ENCODE measurements at regions not wholly inside any gene's neighbourhood (a gene's known extent, or its start where the extent isn't known, plus 50 kb on each side); places are given as distances from the start of the nearest gene placed in this dataset.

GRCh38 chr5:11985993-11986392, 81.7 kb upstream of the CTNND2 start:
- Mint-ChIP-seq H3K9me3 (peaks cover 10% of the 10 kb centered on the region), H3K4me3 (no peak overlapping the region), H3K27me3 (no peaks in the 10 kb centered on the region), H3K27ac (no peak overlapping the region), H3K36me3 (peaks cover 4% of the 10 kb centered on the region), H3K4me1 (ENCODE audit: low read depth in 2 of 2) (no peaks in the 10 kb centered on the region)
- DNase-seq (ENCODE audit: low spot score) (no peak), ATAC-seq (no peak)

GRCh38 chr5:11984196-11984595, 80.0 kb upstream of the CTNND2 start:
- no peak for DNase-seq (ENCODE audit: low spot score)
- Mint-ChIP-seq H3K27ac (no peak overlapping the region), H3K9me3 (peaks cover 10% of the 10 kb centered on the region), H3K36me3 (peaks cover 4% of the 10 kb centered on the region), H3K27me3 (no peaks in the 10 kb centered on the region), H3K4me1 (ENCODE audit: low read depth in 2 of 2) (no peaks in the 10 kb centered on the region), H3K4me3 (no peak overlapping the region)
- ATAC-seq = no peak

DNA sequence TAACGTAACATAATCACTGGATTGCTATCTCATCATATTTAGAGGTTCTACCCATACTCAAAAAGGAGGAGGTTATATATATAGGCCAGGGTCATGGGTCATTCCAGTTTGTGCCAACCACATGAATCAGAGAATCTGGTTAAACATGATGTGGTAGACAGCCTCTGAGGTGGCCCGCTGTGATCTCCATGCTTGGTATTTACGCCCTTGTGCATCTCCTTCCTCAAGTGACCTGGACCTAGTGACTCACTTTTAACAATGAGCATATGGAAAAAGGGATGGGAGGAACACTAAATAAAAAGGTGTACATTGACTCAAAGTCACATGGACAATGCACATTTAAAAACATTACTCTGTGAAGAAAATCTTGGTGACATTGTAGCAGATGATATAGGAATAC, 77.7 kb upstream of the CTNND2 start:
- Mint-ChIP-seq H3K27ac (no peak overlapping the region), H3K9me3 (peaks cover 10% of the 10 kb centered on the region), H3K27me3 (no peaks in the 10 kb centered on the region), H3K36me3 (peaks cover 4% of the 10 kb centered on the region), H3K4me3 (no peak overlapping the region), H3K4me1 (ENCODE audit: low read depth in 2 of 2) (no peaks in the 10 kb centered on the region)
- ATAC-seq (no peak), DNase-seq (ENCODE audit: low spot score) (no peak)

DNA sequence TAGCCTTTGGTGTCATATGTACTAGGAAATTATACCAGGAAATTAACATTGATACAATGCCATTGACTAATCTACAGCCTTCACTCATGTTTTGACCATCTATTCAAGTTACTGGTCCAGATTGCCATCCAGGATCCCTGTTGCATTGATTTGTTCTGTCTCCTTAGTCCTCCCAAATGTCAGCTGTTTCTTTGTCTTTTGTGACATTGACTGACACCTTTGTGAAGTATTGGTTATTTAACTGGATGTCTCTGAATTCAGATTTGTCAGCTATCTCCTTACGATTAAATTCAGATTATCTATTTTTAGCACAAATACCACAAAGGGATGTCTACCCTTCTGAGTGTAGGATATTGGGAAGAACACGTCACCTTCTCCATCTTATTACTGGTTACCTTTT, 73.7 kb upstream of the CTNND2 start:
- Mint-ChIP-seq H3K36me3 (no peaks in the 10 kb centered on the region), H3K4me3 (no peak overlapping the region)
- no peak for ATAC-seq

DNA sequence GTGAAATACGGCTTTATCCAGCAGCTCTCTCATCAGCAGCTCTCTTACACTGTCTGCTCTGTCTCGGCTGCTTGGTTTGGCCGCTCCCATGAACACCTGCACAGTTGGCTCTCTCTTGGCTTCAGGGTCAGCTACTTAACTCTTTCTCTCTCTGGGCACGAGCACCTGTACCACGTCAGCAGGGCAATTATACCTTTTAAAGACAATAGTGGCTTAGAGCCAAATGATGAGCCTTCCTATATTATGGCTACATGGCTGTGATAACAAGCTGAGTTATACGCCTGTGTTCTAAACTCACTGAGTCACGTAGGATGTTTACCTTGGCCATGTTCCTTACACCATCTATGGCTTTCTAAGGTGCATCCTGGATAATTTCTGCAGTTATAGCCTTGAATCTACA, 69.2 kb upstream of the CTNND2 start:
- ATAC-seq (no peak), DNase-seq (ENCODE audit: low spot score) (no peak)
- no peak overlapping the region for H3K4me3 Mint-ChIP-seq
- no peaks in the 10 kb centered on the region for H3K27me3 Mint-ChIP-seq
- no peaks in the 10 kb centered on the region for H3K4me1 Mint-ChIP-seq (ENCODE audit: low read depth in 2 of 2)
- H3K27ac Mint-ChIP-seq = no peak overlapping the region
- H3K9me3 Mint-ChIP-seq = peaks cover 9% of the 10 kb centered on the region
- H3K36me3 Mint-ChIP-seq = no peaks in the 10 kb centered on the region

More for the DNA sequence above, 73.7 kb upstream of the CTNND2 start:
- H3K27ac Mint-ChIP-seq = no peak overlapping the region
- no peaks in the 10 kb centered on the region for H3K27me3 Mint-ChIP-seq
- peaks cover 6% of the 10 kb centered on the region for H3K9me3 Mint-ChIP-seq
- H3K4me1 Mint-ChIP-seq (ENCODE audit: low read depth in 2 of 2) = no peaks in the 10 kb centered on the region
- DNase-seq (ENCODE audit: low spot score) = no peak

- no peaks in the 10 kb centered on the region for H3K27me3 Mint-ChIP-seq
- H3K27ac Mint-ChIP-seq = no peak overlapping the region
- ATAC-seq (no peak), DNase-seq (ENCODE audit: low spot score) (no peak)
- H3K9me3 Mint-ChIP-seq = no peaks in the 10 kb centered on the region
- no peaks in the 10 kb centered on the region for H3K4me1 Mint-ChIP-seq (ENCODE audit: low read depth in 2 of 2)
- H3K36me3 Mint-ChIP-seq = no peaks in the 10 kb centered on the region
- H3K4me3 Mint-ChIP-seq = no peak overlapping the region
Observed at GRCh38 chr5:11963227-11963626, 59.0 kb upstream of the CTNND2 start.

DNA sequence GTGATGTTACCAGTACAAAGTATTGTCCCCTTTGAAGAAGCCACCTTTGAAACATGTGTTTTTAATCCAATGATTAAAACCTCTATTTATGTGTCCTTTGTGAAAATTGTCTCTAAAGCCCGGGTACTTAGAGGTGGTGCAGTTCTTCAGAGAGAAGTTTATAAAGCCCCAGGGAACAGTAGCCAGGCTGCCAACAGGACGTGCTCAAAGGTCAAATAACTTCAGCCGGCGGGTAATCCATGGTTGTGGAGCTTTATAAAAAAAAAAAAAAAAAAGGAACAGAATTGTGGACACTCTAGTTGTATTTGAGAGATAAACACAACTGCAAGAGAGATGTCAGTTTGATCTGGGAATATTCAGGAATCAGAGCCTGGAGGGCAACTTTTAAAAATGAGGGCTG, 57.9 kb upstream of the CTNND2 start:
- ATAC-seq (no peak), DNase-seq (ENCODE audit: low spot score) (no peak)
- Mint-ChIP-seq H3K27me3 (no peaks in the 10 kb centered on the region), H3K9me3 (no peaks in the 10 kb centered on the region), H3K36me3 (no peaks in the 10 kb centered on the region), H3K4me3 (no peak overlapping the region), H3K4me1 (ENCODE audit: low read depth in 2 of 2) (no peaks in the 10 kb centered on the region), H3K27ac (no peak overlapping the region)

DNA sequence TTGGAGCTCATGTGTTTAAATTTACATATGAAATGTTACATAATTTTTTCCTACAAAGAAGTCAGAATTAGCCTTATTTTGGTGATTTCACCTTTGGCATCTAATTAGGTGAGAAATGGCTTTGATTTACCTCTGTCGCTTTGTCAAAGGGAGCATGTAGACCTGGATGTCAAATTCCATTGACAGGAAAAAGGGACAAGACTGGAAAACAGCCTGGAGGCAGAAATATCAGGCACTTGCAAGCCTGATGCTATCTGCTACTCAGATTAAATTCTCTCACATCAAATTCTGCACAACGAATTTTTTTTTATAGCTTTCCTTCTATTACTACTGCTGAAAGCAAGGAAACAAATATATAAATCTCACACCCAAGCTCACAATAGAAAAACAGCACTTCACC, 54.1 kb upstream of the CTNND2 start:
- ATAC-seq = no peak
- no peak for DNase-seq (ENCODE audit: low spot score)
- Mint-ChIP-seq H3K27me3 (no peaks in the 10 kb centered on the region), H3K36me3 (no peaks in the 10 kb centered on the region), H3K4me3 (no peak overlapping the region), H3K9me3 (peaks cover 7% of the 10 kb centered on the region), H3K4me1 (ENCODE audit: low read depth in 2 of 2) (no peaks in the 10 kb centered on the region), H3K27ac (no peak overlapping the region)

- H3K9me3 Mint-ChIP-seq = peaks cover 7% of the 10 kb centered on the region
- no peak overlapping the region for H3K4me3 Mint-ChIP-seq
- H3K36me3 Mint-ChIP-seq = no peaks in the 10 kb centered on the region
- ATAC-seq (no peak), DNase-seq (ENCODE audit: low spot score) (no peak)
- H3K4me1 Mint-ChIP-seq (ENCODE audit: low read depth in 2 of 2) = no peaks in the 10 kb centered on the region
- H3K27ac Mint-ChIP-seq = no peak overlapping the region
- no peaks in the 10 kb centered on the region for H3K27me3 Mint-ChIP-seq
Observed at GRCh38 chr5:11955331-11955730, 51.1 kb upstream of the CTNND2 start.
